Breast epithelium (tissue), 3 donors: ENCODE measurements at regions not wholly inside any gene's neighbourhood (a gene's known extent, or its start where the extent isn't known, plus 50 kb on each side); places are given as distances from the start of the nearest gene placed in this dataset.

Source experiments
- CTCF ChIP-seq, 3 donors: fragments of 450-650 bp; IDR thresholded peaks; one replicate each; pipeline ENCODE4 v1.5.1; 2016 to 2017; ENCODE audit warnings: antibody characterized with exemption in 3 of 3, mild to moderate bottlenecking in 3 of 3, moderate library complexity in 3 of 3
- POLR2A ChIP-seq: fragments of 450-650 bp; IDR thresholded peaks from one replicate; pipeline ENCODE4 v1.6.1; 2016; ENCODE audit warnings: antibody characterized with exemption, mild to moderate bottlenecking, moderate library complexity
- POLR2AphosphoS5 ChIP-seq, 3 donors: sonication (generic); formaldehyde crosslinking; IDR thresholded peaks; one replicate each; pipeline ENCODE4 v1.6.1; 2017; ENCODE audit warnings: antibody characterized with exemption in 3 of 3

GRCh38 chr2:2942906-2943305, 434.7 kb downstream of the EIPR1 start:
- no peak for TF ChIP-seq CTCF (IDR thresholded peaks at IDR 0.05)
- TF ChIP-seq POLR2AphosphoS5 (IDR thresholded peaks at IDR 0.05), result no peak
- TF ChIP-seq POLR2A, result no peak
